Esophagus muscularis mucosa (tissue), 3 donors: ENCODE measurements at regions not wholly inside any gene's neighbourhood (a gene's known extent, or its start where the extent isn't known, plus 50 kb on each side); places are given as distances from the start of the nearest gene placed in this dataset.

Experiments used
- CTCF ChIP-seq, 3 experiments: fragments of 200-600 bp in 2 of 3; fragments of 450-650 bp in 1 of 3; sonication (generic) in 2 of 3; IDR thresholded peaks; one replicate each; pipeline ENCODE4 v1.5.1; 2017 to 2019; ENCODE audit warnings: antibody characterized with exemption in 3 of 3, mild to moderate bottlenecking in 2 of 3, moderate library complexity in 1 of 3
- POLR2A ChIP-seq: fragments of 450-650 bp; IDR thresholded peaks from one replicate; pipeline ENCODE4 v1.6.1; 2017; ENCODE audit warnings: antibody characterized with exemption, moderate library complexity, mild to moderate bottlenecking, low read depth
- POLR2AphosphoS5 ChIP-seq, 2 donors: sonication (generic); formaldehyde crosslinking; IDR thresholded peaks; one replicate each; pipeline ENCODE4 v1.6.1; 2017; ENCODE audit warnings: antibody characterized with exemption in 2 of 2

- no peak for TF ChIP-seq POLR2A
- no peak for TF ChIP-seq CTCF (IDR thresholded peaks at IDR 0.05)
- no peak for TF ChIP-seq POLR2AphosphoS5 (IDR thresholded peaks at IDR 0.05)
These were observed 299.2 kb upstream of the COL8A1 start for GRCh38 chr3:99339222-99339621.
